Astrocyte (in vitro differentiated cells and primary cell): ENCODE measurements at regions not wholly inside any gene's neighbourhood (a gene's known extent, or its start where the extent isn't known, plus 50 kb on each side); places are given as distances from the start of the nearest gene placed in this dataset.

Experiments
- DNase-seq: peaks from one replicate; pipeline ENCODE4 v3.0.0-alpha.2; 2010; ENCODE audit warnings: low read depth
- FAIRE-seq: peaks from 2 replicates; lab custom pipeline; 2011; peaks lifted over from hg19 to GRCh38; lab: Jason Lieb, UNC
- H2AFZ ChIP-seq: 2 replicates; pipeline ENCODE4 v1.6.0; 2012; ENCODE audit warnings: low read depth, low read length, inconsistent platforms
- H3K27ac ChIP-seq: 2 replicates; pipeline ENCODE4 v1.5.1; 2011; ENCODE audit warnings: low read depth, low read length, inconsistent platforms
- H3K27me3 ChIP-seq: 2 replicates; pipeline ENCODE4 v1.6.0; 2011; ENCODE audit warnings: low read length, inconsistent platforms; ENCODE audit not compliant: insufficient read depth
- H3K36me3 ChIP-seq: 2 replicates; pipeline ENCODE4 v1.5.1; 2011; ENCODE audit warnings: low read length, inconsistent platforms; ENCODE audit not compliant: insufficient read depth
- H3K4me1 ChIP-seq: 2 replicates; pipeline ENCODE4 v1.5.1; 2011; ENCODE audit warnings: low read length, inconsistent platforms; ENCODE audit not compliant: insufficient read depth
- H3K4me2 ChIP-seq: 2 replicates; pipeline ENCODE4 v1.6.0; 2012; ENCODE audit warnings: low read length, inconsistent platforms
- H3K4me3 ChIP-seq: 2 replicates; pipeline ENCODE4 v1.5.1; 2011; ENCODE audit warnings: low read depth, mild to moderate bottlenecking, low read length, inconsistent platforms; ENCODE audit not compliant: insufficient read depth
- H3K79me2 ChIP-seq: 2 replicates; pipeline ENCODE4 v1.6.0; 2012; ENCODE audit warnings: mild to moderate bottlenecking, low read length, inconsistent platforms; ENCODE audit not compliant: insufficient read depth
- H3K9ac ChIP-seq: 2 replicates; pipeline ENCODE4 v1.6.0; 2012; ENCODE audit warnings: mild to moderate bottlenecking, low read length, inconsistent platforms
- H3K9me3 ChIP-seq: 2 replicates; pipeline ENCODE4 v1.5.1; 2012; ENCODE audit warnings: low read depth, mild to moderate bottlenecking, low read length, inconsistent platforms; ENCODE audit not compliant: insufficient read depth
- H4K20me1 ChIP-seq: 2 replicates; pipeline ENCODE4 v1.6.0; 2012; ENCODE audit warnings: low read length, inconsistent platforms; ENCODE audit not compliant: insufficient read depth
- H3K27ac Mint-ChIP-seq: one replicate; pipeline ENCODE4 v1.8.0; 2021; ENCODE audit warnings: mild to moderate bottlenecking, mixed read lengths; ENCODE audit not compliant: unreplicated experiment
- H3K27me3 Mint-ChIP-seq: one replicate; pipeline ENCODE4 v1.8.0; 2021; ENCODE audit warnings: low read depth, mixed read lengths; ENCODE audit not compliant: unreplicated experiment
- H3K36me3 Mint-ChIP-seq: one replicate; pipeline ENCODE4 v1.8.0; 2021; ENCODE audit warnings: low read depth, mixed read lengths; ENCODE audit not compliant: unreplicated experiment
- H3K4me1 Mint-ChIP-seq: one replicate; pipeline ENCODE4 v1.8.0; 2021; ENCODE audit warnings: low read depth, mixed read lengths; ENCODE audit not compliant: unreplicated experiment
- H3K4me3 Mint-ChIP-seq: one replicate; pipeline ENCODE4 v1.8.0; 2021; ENCODE audit warnings: mild to moderate bottlenecking, moderate library complexity, mixed read lengths; ENCODE audit not compliant: unreplicated experiment
- H3K9me3 Mint-ChIP-seq: one replicate; pipeline ENCODE4 v1.8.0; 2021; ENCODE audit warnings: mild to moderate bottlenecking, mixed read lengths; ENCODE audit not compliant: unreplicated experiment
- EZH2 ChIP-seq: IDR thresholded peaks from 2 replicates; pipeline ENCODE4 v1.6.1; 2012; ENCODE audit warnings: mild to moderate bottlenecking, low read length, inconsistent platforms; ENCODE audit not compliant: insufficient read depth
- TF ChIP-seq, protein P1 (sequence below): IDR thresholded peaks from 2 replicates; pipeline ENCODE4 v1.5.1; 2011; ENCODE audit warnings: low read depth, mild to moderate bottlenecking, inconsistent platforms, low read length, moderate library complexity; ENCODE audit not compliant: insufficient read depth

DNA sequence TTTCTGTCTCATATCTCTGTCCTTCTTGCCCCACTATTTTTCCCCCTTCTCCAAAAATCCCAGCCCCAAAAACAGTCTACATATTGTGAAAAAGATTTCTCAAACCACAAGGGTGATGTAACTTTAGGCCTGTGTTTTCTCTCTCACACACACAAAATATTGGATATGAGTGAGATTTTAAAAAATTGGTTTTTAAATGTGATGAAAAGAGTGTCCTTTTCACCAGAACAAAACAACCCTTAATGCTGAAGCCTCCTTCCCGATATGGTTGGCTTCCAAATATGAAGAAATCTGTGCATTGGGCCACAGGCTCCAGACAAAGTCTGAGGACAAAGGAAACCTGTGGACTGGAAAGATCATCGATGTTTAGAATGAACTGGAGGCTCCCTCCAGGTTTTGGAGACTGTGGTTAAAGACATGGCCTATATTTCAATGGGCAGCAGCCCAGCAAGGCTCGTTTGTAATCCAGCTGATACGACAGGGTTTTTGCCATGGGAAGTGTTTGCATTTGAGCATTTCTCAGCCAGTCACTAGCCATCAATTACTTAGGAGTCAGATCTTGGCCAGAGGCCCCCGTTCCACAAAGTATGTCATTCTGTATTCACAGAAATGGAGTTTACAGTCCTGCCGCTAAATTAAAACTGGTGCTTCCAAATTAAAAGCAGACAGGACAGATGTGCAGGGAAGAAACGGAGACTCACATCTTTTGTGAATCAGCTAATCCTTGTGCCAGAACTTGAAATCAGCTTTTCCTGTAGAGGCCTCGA lies 546.3 kb downstream of the EBF1 start:
- Histone ChIP-seq H3K9me3 (no peaks in the 10 kb centered on the region), H3K79me2 (no peaks in the 10 kb centered on the region), H2AFZ (no peak overlapping the region), H3K4me3 (no peak overlapping the region), H3K9ac (no peak overlapping the region), H4K20me1 (no peaks in the 10 kb centered on the region), H3K4me1 (no peaks in the 10 kb centered on the region), H3K27me3 (no peaks in the 10 kb centered on the region), H3K4me2 (no peak overlapping the region), H3K27ac (no peak overlapping the region), H3K36me3 (no peaks in the 10 kb centered on the region)
- TF ChIP-seq, protein P1, sequence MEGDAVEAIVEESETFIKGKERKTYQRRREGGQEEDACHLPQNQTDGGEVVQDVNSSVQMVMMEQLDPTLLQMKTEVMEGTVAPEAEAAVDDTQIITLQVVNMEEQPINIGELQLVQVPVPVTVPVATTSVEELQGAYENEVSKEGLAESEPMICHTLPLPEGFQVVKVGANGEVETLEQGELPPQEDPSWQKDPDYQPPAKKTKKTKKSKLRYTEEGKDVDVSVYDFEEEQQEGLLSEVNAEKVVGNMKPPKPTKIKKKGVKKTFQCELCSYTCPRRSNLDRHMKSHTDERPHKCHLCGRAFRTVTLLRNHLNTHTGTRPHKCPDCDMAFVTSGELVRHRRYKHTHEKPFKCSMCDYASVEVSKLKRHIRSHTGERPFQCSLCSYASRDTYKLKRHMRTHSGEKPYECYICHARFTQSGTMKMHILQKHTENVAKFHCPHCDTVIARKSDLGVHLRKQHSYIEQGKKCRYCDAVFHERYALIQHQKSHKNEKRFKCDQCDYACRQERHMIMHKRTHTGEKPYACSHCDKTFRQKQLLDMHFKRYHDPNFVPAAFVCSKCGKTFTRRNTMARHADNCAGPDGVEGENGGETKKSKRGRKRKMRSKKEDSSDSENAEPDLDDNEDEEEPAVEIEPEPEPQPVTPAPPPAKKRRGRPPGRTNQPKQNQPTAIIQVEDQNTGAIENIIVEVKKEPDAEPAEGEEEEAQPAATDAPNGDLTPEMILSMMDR: no peak
- TF ChIP-seq EZH2: no peak
- H3K36me3 Mint-ChIP-seq: no peaks in the 10 kb centered on the region
- H3K9me3 Mint-ChIP-seq: peaks cover 9% of the 10 kb centered on the region
- no peak overlapping the region for H3K4me3 Mint-ChIP-seq
- FAIRE-seq (no peak), DNase-seq (peak; percentile 57)
- H3K27me3 Mint-ChIP-seq: peaks cover 3% of the 10 kb centered on the region
- H3K4me1 Mint-ChIP-seq: peaks cover 12% of the 10 kb centered on the region
- H3K27ac Mint-ChIP-seq: no peak overlapping the region

DNA sequence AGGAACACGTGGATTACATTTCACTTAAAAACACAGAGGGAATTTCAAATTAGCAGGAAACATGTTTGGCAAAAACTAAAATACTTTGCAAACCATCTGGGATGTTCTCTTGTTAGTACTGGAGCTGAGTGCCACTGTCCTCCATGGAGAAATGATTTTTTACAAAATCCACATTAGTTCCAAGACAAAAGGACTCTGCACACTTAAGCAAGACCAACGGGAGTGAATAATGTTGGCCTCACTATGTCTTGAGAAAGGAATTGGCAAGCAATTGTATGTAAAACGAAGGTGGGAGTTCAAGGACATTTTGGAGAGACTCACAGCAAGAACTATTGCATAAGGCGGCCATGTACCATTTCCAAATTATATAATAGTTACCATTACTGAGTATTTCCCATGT lies 547.5 kb downstream of the EBF1 start:
- Mint-ChIP-seq H3K27me3 (peaks cover 3% of the 10 kb centered on the region), H3K4me1 (peaks cover 12% of the 10 kb centered on the region), H3K9me3 (peaks cover 17% of the 10 kb centered on the region), H3K27ac (no peak overlapping the region), H3K36me3 (no peaks in the 10 kb centered on the region), H3K4me3 (no peak overlapping the region)
- Histone ChIP-seq H3K79me2 (no peaks in the 10 kb centered on the region), H4K20me1 (no peaks in the 10 kb centered on the region), H3K4me1 (no peaks in the 10 kb centered on the region), H3K9me3 (no peaks in the 10 kb centered on the region), H3K9ac (no peak overlapping the region), H3K27me3 (no peaks in the 10 kb centered on the region), H2AFZ (no peak overlapping the region), H3K27ac (no peak overlapping the region), H3K4me2 (no peak overlapping the region), H3K4me3 (no peak overlapping the region), H3K36me3 (no peaks in the 10 kb centered on the region)
- TF ChIP-seq, protein P1: no peak
- TF ChIP-seq EZH2: no peak
- FAIRE-seq (no peak), DNase-seq (no peak)

DNA sequence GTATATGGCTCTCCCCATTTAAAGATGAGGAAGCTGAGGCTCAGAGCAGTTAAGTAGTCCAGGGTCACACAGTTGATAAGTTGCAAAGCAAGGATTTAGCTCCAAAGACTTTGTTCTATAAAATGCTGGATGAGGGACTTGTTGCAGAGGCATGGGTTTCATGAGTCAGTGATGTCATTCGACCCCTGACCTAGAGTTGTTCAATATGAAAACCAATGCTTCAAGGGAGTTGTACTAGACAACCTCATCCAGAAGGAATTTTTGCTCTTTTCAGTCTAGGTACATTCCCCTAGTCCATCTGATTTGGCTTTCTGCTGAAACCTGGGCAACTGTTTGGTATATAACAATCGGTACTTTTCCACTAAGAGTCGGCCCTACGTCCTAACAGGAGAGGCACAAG lies 550.4 kb downstream of the EBF1 start:
- H3K79me2 ChIP-seq: no peaks in the 10 kb centered on the region
- no peaks in the 10 kb centered on the region for H3K36me3 Mint-ChIP-seq
- no peak for DNase-seq
- H3K9ac ChIP-seq: no peak overlapping the region
- no peak overlapping the region for H2AFZ ChIP-seq
- H3K27ac ChIP-seq: no peak overlapping the region
- H3K4me3 Mint-ChIP-seq: no peak overlapping the region
- peaks cover 12% of the 10 kb centered on the region for H3K4me1 Mint-ChIP-seq
- H3K4me1 ChIP-seq: no peaks in the 10 kb centered on the region
- no peak overlapping the region for H3K4me2 ChIP-seq
- no peaks in the 10 kb centered on the region for H3K27me3 ChIP-seq
- no peaks in the 10 kb centered on the region for H3K27me3 Mint-ChIP-seq
- no peaks in the 10 kb centered on the region for H3K36me3 ChIP-seq
- FAIRE-seq: no peak
- H3K9me3 ChIP-seq: no peaks in the 10 kb centered on the region
- no peaks in the 10 kb centered on the region for H4K20me1 ChIP-seq
- no peak overlapping the region for H3K4me3 ChIP-seq
- peak overlapping the region; percentile 77 for H3K27ac Mint-ChIP-seq
- TF ChIP-seq, protein P1: no peak
- no peak for TF ChIP-seq EZH2
- H3K9me3 Mint-ChIP-seq: peaks cover 13% of the 10 kb centered on the region
